ENCODE measurements at regions not wholly inside any gene's neighbourhood (a gene's known extent, or its start where the extent isn't known, plus 50 kb on each side); places are given as distances from the start of the nearest gene placed in this dataset.

GRCh38 chr5:17839848-17840247 lies 205.6 kb downstream of the TAF11L14 start:
- TF ChIP-seq CTCF (IDR thresholded peaks at IDR 0.05) = no peak
- no peak for TF ChIP-seq POLR2A (IDR thresholded peaks at IDR 0.05)
- no peak for TF ChIP-seq POLR2AphosphoS5 (IDR thresholded peaks at IDR 0.05)

Measured in breast epithelium (tissue), 3 donors.